ENCODE measurements at regions not wholly inside any gene's neighbourhood (a gene's known extent, or its start where the extent isn't known, plus 50 kb on each side); places are given as distances from the start of the nearest gene placed in this dataset.
A peak's percentile ranks its signal among the peaks of the same experiment; 100 is the strongest.
"Not testable (repeated sequence)": the region's sequence is repeated elsewhere in the genome, so short reads cannot be mapped to it uniquely, and the experiment has no call there.

DNA sequence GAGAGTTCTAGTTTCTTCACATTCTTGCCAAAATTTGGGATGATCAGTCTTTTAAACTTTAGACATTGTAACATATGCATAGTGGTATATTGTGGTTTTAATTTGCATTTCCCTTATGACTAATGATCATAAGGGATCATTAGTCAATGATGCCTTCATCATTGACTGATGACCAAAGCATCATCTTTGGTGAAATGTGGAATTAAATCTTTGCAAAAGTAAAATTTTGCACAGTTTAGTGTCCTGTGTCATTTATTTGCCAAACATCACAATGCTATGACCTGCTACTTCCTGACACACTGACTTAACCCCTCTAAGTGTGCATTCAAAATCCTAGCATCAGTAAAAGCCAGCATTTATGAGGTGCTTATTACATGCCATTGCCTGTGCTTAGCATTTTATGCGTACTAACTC is 58.9 kb upstream of the SLC1A4 start:
- Mint-ChIP-seq H3K4me3 (no peak overlapping the region), H3K9me3 (peaks cover 18% of the 10 kb centered on the region), H3K36me3 (ENCODE audit: low read depth) (peaks cover 9% of the 10 kb centered on the region), H3K27ac (no peak overlapping the region), H3K4me1 (ENCODE audit: low read depth) (peaks cover 2% of the 10 kb centered on the region), H3K27me3 (ENCODE audit: low read depth) (peaks cover 41% of the 10 kb centered on the region)

DNA sequence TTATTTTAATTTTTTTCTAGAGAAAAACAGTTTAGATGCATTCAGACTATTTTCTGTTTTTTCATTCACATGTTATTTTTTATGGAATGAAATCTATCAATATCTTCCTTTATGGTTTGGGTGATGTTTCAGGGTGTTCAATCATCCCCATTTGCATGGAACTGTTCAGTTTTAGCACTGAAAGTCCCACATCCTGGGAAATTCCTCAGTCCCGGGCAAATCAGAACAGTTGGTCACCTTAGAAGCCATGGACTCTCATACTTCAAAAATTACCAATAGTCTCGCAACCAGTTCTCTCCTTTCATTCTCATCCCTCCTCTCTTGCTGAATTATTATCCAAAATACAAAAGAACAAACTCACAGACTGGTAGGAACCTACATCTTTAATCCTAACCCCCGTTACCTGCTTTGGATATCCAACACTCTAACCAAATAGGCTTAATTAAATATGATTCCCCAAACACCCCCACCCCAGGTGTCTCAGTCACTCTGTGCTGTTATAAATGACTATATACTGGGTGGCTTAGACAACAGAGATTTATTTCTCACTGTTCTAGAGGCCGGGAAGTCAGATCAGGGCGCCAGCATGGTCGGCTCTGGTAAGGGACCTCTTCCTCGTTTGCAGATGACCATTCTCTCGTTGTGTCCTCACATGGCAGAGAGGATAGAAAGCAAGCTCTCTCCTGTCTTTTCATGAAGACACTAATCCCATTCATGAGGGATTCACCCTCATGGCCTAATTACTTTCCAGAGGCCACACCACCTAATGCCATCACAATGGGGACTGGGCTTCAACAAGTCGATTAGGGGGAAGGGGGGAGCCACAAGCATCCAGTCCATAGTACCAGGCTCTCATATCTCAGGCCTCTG is 57.7 kb upstream of the SLC1A4 start:
- H3K36me3 Mint-ChIP-seq (ENCODE audit: low read depth), result peaks cover 6% of the 10 kb centered on the region
- peaks cover 41% of the 10 kb centered on the region for H3K27me3 Mint-ChIP-seq (ENCODE audit: low read depth)
- peaks cover 19% of the 10 kb centered on the region for H3K9me3 Mint-ChIP-seq
- no peak overlapping the region for H3K4me3 Mint-ChIP-seq
- no peak overlapping the region for H3K27ac Mint-ChIP-seq
- peaks cover 2% of the 10 kb centered on the region for H3K4me1 Mint-ChIP-seq (ENCODE audit: low read depth)

- Mint-ChIP-seq H3K9me3 (peaks cover 16% of the 10 kb centered on the region), H3K27me3 (ENCODE audit: low read depth) (peaks cover 41% of the 10 kb centered on the region), H3K4me1 (ENCODE audit: low read depth) (peaks cover 2% of the 10 kb centered on the region), H3K27ac (no peak overlapping the region), H3K4me3 (no peak overlapping the region), H3K36me3 (ENCODE audit: low read depth) (peaks cover 5% of the 10 kb centered on the region)
Measured at GRCh38 chr2:64932116-64932370, 57.2 kb upstream of the SLC1A4 start.

DNA sequence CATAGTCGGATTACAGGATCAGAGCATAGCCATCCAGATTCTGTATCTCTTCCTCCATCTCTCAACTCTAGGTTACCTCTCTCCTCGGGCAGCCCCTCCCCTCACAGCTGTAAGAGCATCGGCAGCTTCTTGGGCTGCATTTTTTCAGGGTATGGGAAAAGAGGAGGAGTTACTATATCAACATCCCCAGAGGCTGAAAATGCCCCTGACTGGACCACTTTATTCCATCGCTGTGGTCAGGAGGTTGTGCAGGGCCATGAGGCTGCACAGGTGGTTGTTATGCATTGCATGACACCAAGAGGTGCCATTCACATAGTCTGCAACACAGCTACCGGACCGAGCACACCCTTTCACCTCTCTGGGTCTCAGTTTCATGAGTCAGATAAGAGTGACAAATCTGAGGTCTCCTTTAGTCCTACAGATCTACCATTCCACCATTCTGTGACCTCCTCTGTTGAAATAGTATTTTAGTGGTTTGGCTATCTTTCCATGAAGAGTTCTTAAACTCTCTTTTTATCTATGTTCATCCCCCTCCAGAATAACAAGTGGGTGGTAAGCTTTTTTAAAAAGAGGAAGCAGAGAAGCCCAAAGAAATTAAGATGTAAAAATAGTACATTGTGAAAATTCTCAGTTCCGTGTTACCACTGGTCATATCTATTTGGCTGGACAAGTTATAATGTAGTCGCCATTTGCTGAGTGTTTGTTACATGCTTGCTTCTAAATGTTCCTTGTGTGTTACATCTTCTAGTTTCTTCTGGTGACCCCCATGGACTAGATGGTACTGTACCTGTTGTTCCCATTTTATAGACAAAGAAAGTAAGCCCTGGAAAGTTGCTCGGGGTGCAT is 56.6 kb upstream of the SLC1A4 start:
- no peak overlapping the region for H3K4me3 Mint-ChIP-seq
- H3K27ac Mint-ChIP-seq, result no peak overlapping the region
- no peaks in the 10 kb centered on the region for H3K4me1 Mint-ChIP-seq (ENCODE audit: low read depth)
- H3K36me3 Mint-ChIP-seq (ENCODE audit: low read depth), result peaks cover under 1% of the 10 kb centered on the region
- H3K9me3 Mint-ChIP-seq, result peaks cover 11% of the 10 kb centered on the region
- peaks cover 41% of the 10 kb centered on the region for H3K27me3 Mint-ChIP-seq (ENCODE audit: low read depth)

DNA sequence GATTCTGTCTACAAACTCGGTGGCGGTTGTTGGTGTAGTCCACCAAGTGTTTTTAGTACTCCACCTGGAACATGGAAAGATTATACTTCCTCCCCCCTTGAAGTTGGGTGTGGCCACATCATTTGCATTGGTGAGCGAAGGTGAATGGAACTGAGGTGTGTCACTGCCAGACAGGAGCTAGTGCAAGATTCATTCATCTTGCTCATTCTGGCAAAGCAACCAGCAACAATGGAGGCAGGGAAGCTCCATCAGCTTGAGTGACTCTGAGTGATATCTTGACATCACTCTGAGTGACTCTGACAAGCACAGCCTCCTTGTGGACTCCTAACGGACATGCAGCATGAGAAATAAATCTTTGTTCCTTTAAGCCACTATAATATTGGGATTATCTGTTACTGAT is 54.7 kb upstream of the SLC1A4 start:
- Mint-ChIP-seq H3K27ac (no peak overlapping the region), H3K27me3 (ENCODE audit: low read depth) (peaks cover 35% of the 10 kb centered on the region), H3K4me1 (ENCODE audit: low read depth) (peaks cover 9% of the 10 kb centered on the region), H3K36me3 (ENCODE audit: low read depth) (no peaks in the 10 kb centered on the region), H3K9me3 (peaks cover 11% of the 10 kb centered on the region), H3K4me3 (no peak overlapping the region)

DNA sequence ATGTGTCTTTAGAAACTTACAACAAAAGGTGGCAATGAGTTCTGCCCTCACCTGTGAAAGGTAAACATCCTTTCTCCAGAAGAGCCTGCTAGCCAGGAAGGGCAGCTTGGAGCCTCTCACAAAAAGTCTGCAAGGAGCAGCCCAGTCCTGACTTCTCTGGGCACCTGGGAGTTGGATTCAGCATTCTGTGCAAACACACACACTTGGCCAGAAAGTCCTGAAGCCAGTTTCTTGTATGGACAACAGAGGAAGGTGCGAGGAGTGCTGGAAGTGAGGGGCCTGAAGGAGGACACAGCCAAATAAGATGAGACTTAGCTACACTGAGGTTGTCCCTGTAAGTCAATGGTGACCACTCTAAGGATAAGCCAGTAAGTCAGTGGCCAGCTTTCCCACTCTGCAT is 52.4 kb upstream of the SLC1A4 start:
- Mint-ChIP-seq H3K4me3 (no peak overlapping the region), H3K9me3 (peaks cover 11% of the 10 kb centered on the region), H3K27ac (no peak overlapping the region), H3K4me1 (ENCODE audit: low read depth) (peaks cover 18% of the 10 kb centered on the region), H3K27me3 (ENCODE audit: low read depth) (peaks cover 17% of the 10 kb centered on the region), H3K36me3 (ENCODE audit: low read depth) (no peaks in the 10 kb centered on the region)

GRCh38 chr2:64937314-64937686 is 51.9 kb upstream of the SLC1A4 start:
- peaks cover 23% of the 10 kb centered on the region for H3K4me1 Mint-ChIP-seq (ENCODE audit: low read depth)
- peaks cover 11% of the 10 kb centered on the region for H3K9me3 Mint-ChIP-seq
- peaks cover 12% of the 10 kb centered on the region for H3K27me3 Mint-ChIP-seq (ENCODE audit: low read depth)
- not testable (repeated sequence) for H3K27ac Mint-ChIP-seq; H3K4me3 Mint-ChIP-seq; H3K36me3 Mint-ChIP-seq (ENCODE audit: low read depth)

- Mint-ChIP-seq H3K4me1 (ENCODE audit: low read depth) (peaks cover 26% of the 10 kb centered on the region), H3K27me3 (ENCODE audit: low read depth) (peaks cover 7% of the 10 kb centered on the region), H3K36me3 (ENCODE audit: low read depth) (no peaks in the 10 kb centered on the region), H3K4me3 (no peak overlapping the region), H3K27ac (no peak overlapping the region), H3K9me3 (peaks cover 11% of the 10 kb centered on the region)
Measured at GRCh38 chr2:64937687-64938491, 51.3 kb upstream of the SLC1A4 start.

DNA sequence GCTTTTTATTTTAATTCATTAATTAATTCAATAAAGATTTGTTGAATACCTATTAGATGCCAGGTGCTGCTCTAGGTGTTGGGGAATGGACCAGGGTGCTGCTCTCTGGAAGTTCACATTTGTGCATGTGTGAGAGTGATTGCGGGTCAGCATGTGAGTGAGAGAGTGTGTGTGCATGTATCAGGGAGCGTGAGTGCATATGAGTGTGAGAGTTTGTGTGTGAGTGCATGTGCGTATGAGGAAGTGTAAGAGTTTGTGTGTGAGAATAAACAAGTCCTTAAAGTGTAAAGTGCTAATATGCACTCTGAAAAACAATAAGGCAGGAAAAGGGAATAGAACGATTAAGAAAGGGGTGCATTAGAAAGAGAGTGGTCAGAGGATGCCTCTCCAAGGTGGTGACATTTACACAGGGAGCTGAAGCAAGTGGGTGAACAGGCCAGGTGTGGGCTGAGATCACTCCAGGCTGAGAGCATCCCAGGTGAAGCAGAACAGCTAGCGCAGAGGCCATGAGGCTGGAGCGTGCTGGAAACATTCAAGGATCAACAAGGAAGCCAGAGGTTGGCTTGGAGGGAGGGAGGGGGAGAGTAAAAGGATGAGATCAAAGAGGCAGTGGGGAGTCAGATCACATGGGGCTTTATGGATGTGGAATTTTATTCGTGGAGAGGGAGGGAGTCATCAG is 50.5 kb upstream of the SLC1A4 start:
- H3K4me1 Mint-ChIP-seq (ENCODE audit: low read depth), result peaks cover 26% of the 10 kb centered on the region
- no peak overlapping the region for H3K27ac Mint-ChIP-seq
- no peak overlapping the region for H3K4me3 Mint-ChIP-seq
- peaks cover 11% of the 10 kb centered on the region for H3K9me3 Mint-ChIP-seq
- H3K36me3 Mint-ChIP-seq (ENCODE audit: low read depth), result no peaks in the 10 kb centered on the region
- H3K27me3 Mint-ChIP-seq (ENCODE audit: low read depth), result peaks cover 3% of the 10 kb centered on the region

DNA sequence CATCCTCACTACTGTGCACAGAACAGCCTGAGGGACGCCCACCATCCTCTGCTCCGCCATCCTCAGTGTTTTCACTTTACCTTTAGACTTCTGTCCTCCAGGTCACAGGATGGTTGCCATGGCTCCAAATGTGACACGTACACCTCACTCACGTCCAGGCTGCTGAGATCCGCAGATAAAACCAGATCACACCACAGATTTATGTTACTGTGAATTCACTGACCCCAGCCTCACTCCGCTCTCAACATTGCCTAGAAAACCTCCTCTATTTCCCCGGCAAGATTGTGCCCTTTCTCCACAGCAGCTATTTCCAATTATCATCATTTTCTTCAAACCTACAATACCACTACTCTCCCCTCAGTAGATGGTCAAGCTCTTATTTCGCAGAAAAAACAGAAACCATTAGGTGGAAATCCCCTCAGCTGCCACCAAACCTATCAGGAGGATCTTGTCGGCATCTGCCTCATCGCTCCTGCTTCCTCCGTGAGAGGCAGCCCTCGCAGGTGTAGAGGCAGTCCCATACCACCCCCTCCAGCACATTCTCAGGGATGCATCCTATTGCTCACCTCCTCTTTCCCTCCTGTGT is 49.8 kb upstream of the SLC1A4 start:
- Mint-ChIP-seq H3K27ac (peak overlapping the region; percentile 1), H3K4me3 (peak overlapping the region; percentile 4), H3K9me3 (peaks cover 11% of the 10 kb centered on the region), H3K27me3 (ENCODE audit: low read depth) (no peaks in the 10 kb centered on the region), H3K4me1 (ENCODE audit: low read depth) (peaks cover 32% of the 10 kb centered on the region), H3K36me3 (ENCODE audit: low read depth) (no peaks in the 10 kb centered on the region)

All from T-helper 1 cell treated with Interleukin-12 subunit alpha and Interleukin-12 subunit beta and Interleukin-4 antibody, amounts not matched to agents 30 μg/mL and 1 μg/mL, for 36 hours (primary cell).